Hematopoietic multipotent progenitor cell (in vitro differentiated cells): ENCODE measurements at regions not wholly inside any gene's neighbourhood (a gene's known extent, or its start where the extent isn't known, plus 50 kb on each side); places are given as distances from the start of the nearest gene placed in this dataset.
"Not testable (repeated sequence)": the region's sequence is repeated elsewhere in the genome, so short reads cannot be mapped to it uniquely, and the experiment has no call there.

Experiments used
- DNase-seq, 3 donors: peaks; one replicate each; pipeline ENCODE4 v3.0.0-alpha.2; 2011 to 2015; ENCODE audit warnings: low read depth in 2 of 3, low spot score in 2 of 3

DNA sequence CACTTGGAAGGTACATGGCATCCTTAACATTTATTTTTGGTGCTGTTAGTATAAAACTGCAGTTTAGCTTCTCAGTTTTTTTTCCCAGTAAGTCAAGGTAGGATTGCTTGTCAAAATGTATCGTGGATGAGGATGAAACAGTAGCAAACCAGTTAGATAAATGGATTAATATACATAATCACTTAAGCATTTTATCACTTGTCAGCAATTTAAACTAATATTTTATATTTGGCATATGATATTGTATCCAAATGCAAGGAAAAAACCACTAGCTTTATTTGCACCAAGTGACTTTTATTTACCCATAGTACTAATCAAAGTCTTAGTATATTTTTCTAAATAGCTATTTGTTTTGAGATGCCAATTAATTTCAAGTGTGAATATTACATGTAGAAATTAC, 137.7 kb upstream of the XIRP2 start:
- no peak for DNase-seq

DNA sequence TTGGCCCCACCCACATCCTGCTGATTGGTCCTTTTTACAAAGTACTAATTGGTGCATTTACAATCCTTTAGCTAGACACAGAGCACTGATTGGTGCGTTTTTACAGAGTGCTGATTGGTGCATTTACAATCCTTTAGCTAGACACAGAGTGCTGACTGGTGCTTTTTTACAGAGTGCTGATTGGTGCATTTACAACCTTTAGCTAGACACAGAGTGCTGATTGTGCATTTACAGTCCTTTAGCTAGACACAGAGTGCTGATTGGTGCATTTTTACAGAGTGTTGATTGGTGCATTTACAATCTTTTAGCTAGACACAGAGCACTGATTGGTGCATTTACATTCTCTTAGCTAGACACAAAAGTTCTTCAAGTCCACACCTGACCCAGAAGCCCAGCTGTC, 144.2 kb upstream of the XIRP2 start:
- not testable (repeated sequence) for DNase-seq

- peak in 2 of 3 donors; percentile 11 to 23 for DNase-seq
These were observed 144.8 kb upstream of the XIRP2 start for GRCh38 chr2:166743482-166743881.

DNA sequence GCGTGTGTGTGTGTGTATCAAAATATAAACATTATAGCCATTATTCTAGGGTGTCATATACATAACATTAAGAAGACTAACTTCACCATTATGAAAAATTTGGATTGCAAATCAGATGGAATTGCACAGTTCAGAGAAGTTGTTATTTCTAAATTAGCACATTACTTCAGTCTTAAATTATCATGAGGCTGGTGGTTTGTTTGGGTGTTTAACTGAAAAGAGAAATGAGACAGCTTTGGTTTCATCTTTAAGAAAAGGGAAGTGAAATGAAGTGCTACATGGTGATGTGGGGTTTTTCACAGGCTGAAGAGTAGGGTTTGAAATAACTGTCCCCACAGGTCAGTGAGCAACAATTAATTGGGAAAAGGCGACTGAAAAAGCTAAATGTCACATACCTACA, 161.2 kb upstream of the XIRP2 start:
- peak in 2 of 3 donors; percentile 6 to 47 for DNase-seq

DNA sequence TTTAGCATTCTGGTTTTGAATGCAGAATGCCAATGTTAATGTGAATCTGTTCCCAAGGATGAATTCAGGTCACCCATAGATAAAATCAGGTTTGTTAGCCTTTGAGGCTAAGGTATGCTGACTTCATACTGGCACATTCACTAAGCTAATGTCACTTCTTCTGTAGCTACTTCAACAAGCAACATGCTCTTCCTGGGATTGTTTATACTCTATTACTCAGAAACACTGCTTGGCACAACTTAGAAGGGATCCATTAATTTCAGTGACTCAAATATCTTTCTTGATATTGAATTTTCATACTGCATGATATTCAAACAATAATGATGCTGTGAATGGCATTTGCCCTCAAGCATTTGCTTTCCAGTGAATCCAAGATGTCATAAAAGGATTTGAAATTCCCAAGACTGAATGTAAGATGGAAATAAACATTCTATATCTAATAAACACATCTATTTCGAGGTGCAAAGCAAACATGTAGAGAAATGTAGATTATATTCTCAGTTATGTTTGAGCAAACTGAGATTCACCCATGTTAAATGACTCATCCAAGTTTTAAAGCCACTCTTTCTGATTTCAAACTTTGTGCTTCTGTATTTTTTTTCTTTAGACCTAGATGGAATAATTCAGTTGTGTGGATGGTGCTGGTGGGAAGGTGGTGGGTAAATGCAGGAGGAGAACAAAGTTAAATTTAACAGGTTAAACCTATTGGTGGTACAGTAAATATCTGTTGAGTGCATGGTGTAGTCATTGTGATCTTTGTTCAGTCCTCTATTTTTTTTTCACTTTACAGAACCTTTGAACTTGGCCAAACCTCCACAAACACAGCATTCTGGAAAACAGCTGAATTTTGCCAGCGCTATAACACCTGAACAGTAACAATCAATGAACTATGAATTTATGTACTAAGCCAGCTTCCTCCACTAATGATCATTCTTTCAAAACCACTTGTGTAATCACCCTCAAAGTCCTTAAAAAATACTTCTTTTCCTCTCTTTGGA, 162.1 kb upstream of the XIRP2 start:
- no peak for DNase-seq

- no peak for DNase-seq
These were observed 171.3 kb upstream of the XIRP2 start for GRCh38 chr2:166716968-166717367.

GRCh38 chr2:166700079-166700478, 188.2 kb upstream of the XIRP2 start:
- DNase-seq = peak in 2 of 3 donors; percentile 9 to 47

DNA sequence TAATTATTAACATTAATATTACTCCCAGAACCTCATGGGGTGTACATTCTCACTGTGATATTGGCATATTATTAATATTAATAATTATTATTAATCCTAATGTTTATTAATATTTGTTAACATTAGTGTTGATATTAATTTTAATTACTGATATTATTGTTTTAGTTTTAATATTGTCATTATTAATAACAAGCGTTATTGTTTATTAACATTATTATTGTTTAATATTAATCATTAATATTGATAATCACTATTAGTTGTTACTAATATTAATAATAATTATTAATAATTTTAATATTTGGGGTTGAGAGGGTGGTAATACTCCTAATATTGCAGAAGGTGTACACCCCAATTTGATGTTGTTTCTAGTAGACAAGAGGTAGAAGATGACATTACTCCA, 193.1 kb upstream of the XIRP2 start:
- no peak for DNase-seq

GRCh38 chr2:166686057-166686456, 192.0 kb upstream of the SCN7A start:
- DNase-seq = not testable (repeated sequence)

DNA sequence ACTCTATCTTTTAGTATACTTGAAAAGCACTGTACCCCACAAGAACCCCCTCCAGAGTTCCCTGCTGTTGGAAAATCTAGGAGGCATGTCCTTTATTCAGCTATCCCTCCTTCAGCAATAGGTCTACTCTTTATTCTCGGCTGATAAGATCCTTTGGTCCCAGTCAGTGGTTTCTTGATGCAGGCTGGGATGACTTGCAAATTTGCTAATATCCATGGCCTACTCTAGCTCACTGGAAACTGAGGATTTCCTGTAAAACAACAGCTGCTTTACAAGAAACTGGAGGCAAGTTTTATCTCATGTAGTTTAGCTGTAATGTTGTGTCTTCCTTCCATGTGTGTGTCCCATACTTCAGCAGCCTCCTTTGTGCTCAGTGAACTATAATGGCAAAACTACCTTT, 183.9 kb upstream of the SCN7A start:
- no peak for DNase-seq

- DNase-seq = peak in 2 of 3 donors; percentile 3 to 40
These were observed 182.7 kb upstream of the SCN7A start for GRCh38 chr2:166676716-166677115.

DNA sequence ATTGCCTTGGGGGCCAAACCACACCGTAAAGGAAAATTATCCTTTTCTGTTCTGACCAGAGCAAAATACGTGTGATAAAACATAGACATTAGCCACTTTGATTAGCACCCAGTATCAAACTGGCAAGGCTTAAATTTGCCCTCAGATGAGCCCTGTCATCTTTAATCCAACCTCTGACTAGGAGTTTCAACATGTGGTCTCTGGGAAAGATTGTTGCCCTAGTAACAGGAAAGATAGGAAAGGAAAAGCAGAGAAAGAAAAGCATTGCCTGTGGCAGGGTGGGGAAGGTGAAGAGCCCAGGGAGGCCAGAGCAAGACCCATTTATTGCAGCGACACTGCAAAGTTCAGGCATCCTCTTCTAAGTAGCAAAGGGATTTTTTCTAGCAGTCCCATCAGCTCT, 181.5 kb upstream of the SCN7A start:
- no peak for DNase-seq

GRCh38 chr2:166673986-166674385, 179.9 kb upstream of the SCN7A start:
- no peak for DNase-seq

- no peak for DNase-seq
These were observed 177.8 kb upstream of the SCN7A start for GRCh38 chr2:166671801-166672200.

GRCh38 chr2:166671235-166671634, 177.2 kb upstream of the SCN7A start:
- no peak for DNase-seq

GRCh38 chr2:166665991-166666940, 172.2 kb upstream of the SCN7A start:
- DNase-seq = no peak

- DNase-seq = no peak
These were observed 167.8 kb upstream of the SCN7A start for GRCh38 chr2:166661824-166662223.

GRCh38 chr2:166661391-166661790, 167.3 kb upstream of the SCN7A start:
- DNase-seq = no peak

DNA sequence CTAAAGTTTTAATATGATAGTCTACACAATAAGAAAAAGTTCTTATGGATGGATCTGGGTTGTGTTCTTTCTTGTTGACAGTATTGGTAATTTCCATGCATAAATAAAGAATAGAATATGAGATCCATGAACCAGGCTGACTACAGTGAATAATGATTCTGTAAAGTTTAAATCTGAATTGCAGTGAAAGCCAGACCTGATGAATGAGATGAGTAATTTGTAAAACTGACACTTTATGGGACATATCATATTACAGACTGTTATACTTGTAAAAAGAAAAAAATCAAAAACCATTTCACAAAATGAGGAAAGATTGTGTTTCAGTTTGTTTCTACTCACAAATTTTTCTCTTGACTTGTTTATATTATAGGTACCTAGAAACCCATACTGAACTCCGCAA, 164.9 kb upstream of the SCN7A start:
- no peak for DNase-seq

DNA sequence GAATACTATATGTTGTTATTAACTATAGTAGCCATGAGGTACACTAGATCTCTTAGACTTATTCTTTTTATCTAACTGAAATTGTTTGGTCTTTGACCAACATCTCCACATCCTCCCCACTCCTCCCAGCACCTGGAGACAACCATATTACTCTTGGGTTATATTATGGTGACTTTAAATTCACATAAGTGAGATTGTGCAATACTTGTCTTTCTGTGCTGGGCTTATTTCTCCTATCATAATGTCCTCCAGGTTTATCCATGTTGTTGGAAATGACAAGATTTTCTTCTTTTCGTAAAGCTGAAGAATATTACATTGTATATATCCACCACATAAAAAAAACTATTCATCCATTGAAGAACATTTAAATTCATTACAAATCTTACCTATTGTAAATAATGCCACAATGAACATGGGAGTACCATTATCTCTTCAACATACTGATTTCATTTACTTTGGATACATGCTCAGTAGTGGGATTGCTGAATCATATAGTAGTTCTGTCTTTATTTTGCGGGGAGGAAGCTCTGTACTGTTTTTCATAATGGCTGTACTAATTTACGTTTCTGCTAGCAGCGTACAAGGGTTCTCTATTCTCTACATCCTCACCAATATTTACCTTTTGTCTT, 159.2 kb upstream of the SCN7A start:
- DNase-seq = no peak

DNA sequence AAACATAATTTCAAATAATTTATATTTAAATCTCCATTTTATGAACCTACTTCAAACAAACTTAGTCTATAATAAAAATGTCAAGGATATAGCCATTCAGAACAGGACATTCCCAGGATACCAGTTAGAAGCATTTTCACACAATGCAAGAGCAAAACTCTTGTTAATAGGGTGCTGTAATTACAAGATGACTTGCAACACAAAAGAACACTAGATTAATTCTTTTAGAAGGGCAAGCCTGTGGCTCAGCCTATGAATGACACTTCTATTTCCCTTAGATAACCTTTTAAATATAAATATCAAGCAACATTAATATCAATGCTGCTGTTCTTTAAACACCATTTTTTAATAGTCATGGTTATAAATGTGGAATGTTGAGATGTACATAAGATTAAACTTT, 157.9 kb upstream of the SCN7A start:
- no peak for DNase-seq
